Activated T-cell treated with anti-CD3 and anti-CD28 coated beads, Interleukin-2, amount 50 U/mL, for 24 hours (primary cell): ENCODE measurements at regions not wholly inside any gene's neighbourhood (a gene's known extent, or its start where the extent isn't known, plus 50 kb on each side); places are given as distances from the start of the nearest gene placed in this dataset.

Experiments used
- DNase-seq: peaks from one replicate; pipeline ENCODE4 v3.0.0-alpha.2; 2020
- H3K27ac Mint-ChIP-seq: 2 replicates; pipeline ENCODE4 v1.8.0; 2020; ENCODE audit warnings: mild to moderate bottlenecking, mixed read lengths
- H3K27me3 Mint-ChIP-seq: 2 replicates; pipeline ENCODE4 v1.8.0; 2020; ENCODE audit warnings: mixed read lengths
- H3K36me3 Mint-ChIP-seq: 2 replicates; pipeline ENCODE4 v1.8.0; 2020; ENCODE audit warnings: low read depth, mixed read lengths
- H3K4me1 Mint-ChIP-seq: 2 replicates; pipeline ENCODE4 v1.8.0; 2020; ENCODE audit warnings: low read depth, mixed read lengths
- H3K4me3 Mint-ChIP-seq: 2 replicates; pipeline ENCODE4 v1.8.0; 2020; ENCODE audit warnings: mild to moderate bottlenecking, moderate library complexity, mixed read lengths
- H3K9me3 Mint-ChIP-seq: 2 replicates; pipeline ENCODE4 v1.8.0; 2020; ENCODE audit warnings: mixed read lengths

DNA sequence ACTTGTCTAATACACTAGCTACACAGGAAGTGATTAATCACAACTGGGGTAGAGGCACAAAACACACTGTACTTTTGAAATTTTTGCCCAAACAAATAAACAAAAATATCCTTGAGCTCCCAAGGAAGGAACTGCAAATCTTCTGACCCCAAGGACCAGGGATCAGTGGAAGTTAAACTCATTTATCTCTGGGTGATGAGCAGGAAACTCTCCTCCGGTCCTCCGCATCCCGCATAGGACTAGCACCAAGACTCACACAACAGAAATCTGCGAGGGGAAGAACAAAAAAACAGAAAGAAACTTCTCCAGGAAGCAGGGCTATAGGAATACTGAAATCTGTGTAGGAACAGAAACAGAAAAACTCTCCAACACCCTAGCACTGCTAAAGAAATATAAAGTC, 650.3 kb downstream of the DCDC2C start:
- Mint-ChIP-seq H3K4me1 (no peaks in the 10 kb centered on the region), H3K9me3 (peaks cover 13% of the 10 kb centered on the region), H3K36me3 (no peaks in the 10 kb centered on the region), H3K27ac (no peak overlapping the region), H3K4me3 (no peak overlapping the region), H3K27me3 (no peaks in the 10 kb centered on the region)
- no peak for DNase-seq

DNA sequence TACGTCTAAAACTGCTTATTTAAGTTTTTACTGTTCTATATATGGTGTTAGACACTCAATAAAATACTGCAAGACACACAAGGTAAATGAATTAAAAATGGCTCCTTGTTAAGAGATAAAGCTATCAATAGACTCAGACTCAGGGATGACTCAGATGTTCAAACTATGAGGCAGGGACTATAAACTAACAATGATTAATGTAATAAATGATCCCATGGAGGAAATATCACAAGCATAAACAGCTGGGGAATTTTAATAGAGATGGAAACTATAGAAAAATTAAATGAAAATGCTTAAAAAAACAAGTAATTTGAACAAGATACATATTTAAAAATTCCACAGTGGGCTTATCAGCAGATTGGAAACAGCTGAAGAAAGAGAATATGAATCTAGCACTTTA, 650.8 kb downstream of the DCDC2C start:
- no peaks in the 10 kb centered on the region for H3K27me3 Mint-ChIP-seq

DNA sequence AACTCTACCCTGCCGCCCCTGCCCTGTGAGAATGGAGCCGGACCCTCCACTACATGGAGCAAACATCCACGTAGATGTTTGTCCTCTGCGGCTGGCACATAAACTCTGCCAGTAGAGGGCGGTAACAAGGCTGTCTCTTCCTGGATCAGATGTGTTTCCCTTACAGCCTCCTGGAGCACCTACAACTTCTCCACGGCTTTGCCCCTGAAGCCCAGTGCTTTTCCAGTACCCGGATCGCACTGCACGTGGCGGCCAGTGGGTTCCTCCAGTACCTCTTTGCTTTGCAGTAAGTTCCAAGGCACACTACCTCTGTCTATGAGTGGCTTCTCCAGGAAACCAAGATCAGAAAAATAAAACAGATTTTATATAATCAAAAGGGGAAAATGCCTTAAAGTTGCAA, 651.3 kb downstream of the DCDC2C start:
- Mint-ChIP-seq H3K4me3 (no peak overlapping the region), H3K27ac (no peak overlapping the region), H3K27me3 (no peaks in the 10 kb centered on the region), H3K4me1 (no peaks in the 10 kb centered on the region), H3K36me3 (no peaks in the 10 kb centered on the region), H3K9me3 (peaks cover 13% of the 10 kb centered on the region)
- no peak for DNase-seq

More for the DNA sequence above, 650.8 kb downstream of the DCDC2C start:
- Mint-ChIP-seq H3K27ac (no peak overlapping the region), H3K9me3 (peaks cover 13% of the 10 kb centered on the region), H3K4me3 (no peak overlapping the region), H3K36me3 (no peaks in the 10 kb centered on the region), H3K4me1 (no peaks in the 10 kb centered on the region)
- DNase-seq: no peak

DNA sequence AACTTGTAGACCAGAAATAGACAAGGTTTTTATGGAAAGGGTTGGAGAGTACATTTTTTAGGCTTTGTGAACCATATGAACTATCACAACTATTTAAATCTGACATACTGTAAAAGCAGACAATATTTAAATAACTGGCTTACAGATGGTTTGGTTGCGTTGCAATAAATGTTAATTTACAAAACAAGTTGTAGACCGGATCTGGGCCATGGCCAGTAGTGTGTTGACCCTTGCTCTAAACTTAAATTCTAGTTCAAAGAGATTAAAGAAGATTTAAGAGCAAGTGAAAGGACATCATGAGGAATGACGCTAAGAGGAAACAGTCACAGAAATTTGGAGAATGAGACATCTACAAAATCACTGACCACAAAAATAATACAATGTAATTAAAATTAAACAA, 652.7 kb downstream of the DCDC2C start:
- Mint-ChIP-seq H3K4me3 (no peak overlapping the region), H3K4me1 (no peaks in the 10 kb centered on the region), H3K27ac (no peak overlapping the region), H3K36me3 (no peaks in the 10 kb centered on the region), H3K9me3 (peaks cover 10% of the 10 kb centered on the region), H3K27me3 (no peaks in the 10 kb centered on the region)
- DNase-seq: no peak

DNA sequence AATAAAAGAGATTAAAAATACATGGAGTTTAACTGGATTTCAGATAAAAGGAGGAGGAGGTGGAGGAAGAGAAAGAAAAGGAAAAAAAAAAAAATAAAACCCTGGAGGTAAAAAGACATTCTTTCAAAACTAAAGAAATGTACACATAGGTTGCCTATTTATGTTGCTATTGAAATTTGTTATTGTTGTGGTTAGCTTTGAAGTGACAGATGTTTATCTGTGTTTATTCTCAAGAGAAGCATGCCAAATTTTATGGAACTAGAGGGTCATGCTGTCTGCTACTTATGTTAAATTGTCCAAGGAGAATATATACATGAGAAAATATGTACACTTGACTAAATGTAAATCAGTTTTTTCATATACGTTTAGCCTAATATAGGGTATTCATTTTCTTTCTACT, 653.2 kb downstream of the DCDC2C start:
- Mint-ChIP-seq H3K36me3 (no peaks in the 10 kb centered on the region), H3K4me1 (no peaks in the 10 kb centered on the region), H3K27ac (no peak overlapping the region), H3K9me3 (peaks cover 12% of the 10 kb centered on the region), H3K27me3 (no peaks in the 10 kb centered on the region), H3K4me3 (no peak overlapping the region)
- DNase-seq: no peak

DNA sequence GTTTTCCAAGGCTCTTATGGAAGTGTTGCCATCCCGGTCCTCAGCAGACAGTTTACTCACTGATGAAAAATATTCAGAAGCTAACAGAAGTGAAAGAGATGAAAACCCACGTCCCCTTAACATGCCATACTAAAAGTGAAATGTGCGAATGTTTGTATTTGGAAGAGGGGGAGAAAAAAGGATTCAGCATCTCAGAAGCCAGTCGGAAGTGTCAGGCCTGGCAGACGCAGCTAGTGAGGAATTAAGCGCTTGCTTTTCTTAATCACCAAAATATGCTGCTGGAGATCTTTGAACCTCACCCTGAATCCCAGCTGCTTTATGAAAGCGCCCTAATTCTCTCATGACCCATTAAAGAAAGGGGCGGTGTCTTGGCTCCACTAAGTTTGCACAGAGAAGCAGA, 653.7 kb downstream of the DCDC2C start:
- Mint-ChIP-seq H3K9me3 (peaks cover 13% of the 10 kb centered on the region), H3K4me1 (no peaks in the 10 kb centered on the region), H3K36me3 (no peaks in the 10 kb centered on the region), H3K27ac (no peak overlapping the region), H3K4me3 (no peak overlapping the region), H3K27me3 (no peaks in the 10 kb centered on the region)
- DNase-seq: no peak

DNA sequence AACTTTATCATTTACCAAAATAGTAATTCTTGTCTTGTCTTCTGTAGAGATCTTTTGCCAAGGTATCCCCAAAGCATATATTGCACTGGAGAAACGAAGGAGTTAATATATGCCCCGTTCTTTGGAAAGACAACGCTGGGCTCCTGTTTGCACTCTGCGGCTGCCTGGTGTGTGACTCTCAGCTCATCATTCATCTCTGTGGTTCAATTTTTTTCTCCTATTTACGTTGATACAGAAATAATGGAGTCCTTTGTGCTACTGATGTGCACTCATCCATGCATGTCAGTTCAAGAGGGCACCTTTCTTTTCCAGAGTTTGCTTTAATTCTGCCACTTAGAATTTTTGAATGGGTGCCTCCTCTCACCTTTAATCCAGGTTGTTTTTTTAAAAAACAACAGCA, 655.5 kb downstream of the DCDC2C start:
- Mint-ChIP-seq H3K4me1 (no peaks in the 10 kb centered on the region), H3K9me3 (peaks cover 16% of the 10 kb centered on the region), H3K4me3 (no peak overlapping the region), H3K27ac (no peak overlapping the region), H3K27me3 (no peaks in the 10 kb centered on the region), H3K36me3 (no peaks in the 10 kb centered on the region)
- DNase-seq: no peak

DNA sequence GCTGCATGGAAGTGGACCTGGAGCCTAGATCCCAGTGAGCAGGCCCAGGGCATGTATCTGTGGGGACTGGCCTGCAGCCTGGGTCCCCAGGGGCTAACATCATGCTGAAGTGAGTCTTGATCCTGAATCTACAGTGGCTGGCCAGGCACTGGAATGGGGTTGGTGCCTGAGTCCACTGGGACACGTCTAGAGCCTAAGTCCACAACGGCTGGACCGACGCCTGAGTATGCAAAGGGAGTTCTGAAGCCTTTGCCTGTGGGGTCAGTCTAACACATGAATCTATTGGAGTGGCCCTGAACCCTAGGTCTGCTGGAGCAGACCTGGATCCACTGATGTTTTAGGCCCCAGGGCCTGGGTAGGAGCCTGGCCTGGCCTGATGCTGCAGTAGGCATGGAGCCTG, 665.5 kb downstream of the DCDC2C start:
- Mint-ChIP-seq H3K4me1 (no peaks in the 10 kb centered on the region), H3K27ac (no peak overlapping the region), H3K4me3 (no peak overlapping the region), H3K27me3 (no peaks in the 10 kb centered on the region), H3K9me3 (peaks cover 13% of the 10 kb centered on the region), H3K36me3 (no peaks in the 10 kb centered on the region)
- DNase-seq: no peak

DNA sequence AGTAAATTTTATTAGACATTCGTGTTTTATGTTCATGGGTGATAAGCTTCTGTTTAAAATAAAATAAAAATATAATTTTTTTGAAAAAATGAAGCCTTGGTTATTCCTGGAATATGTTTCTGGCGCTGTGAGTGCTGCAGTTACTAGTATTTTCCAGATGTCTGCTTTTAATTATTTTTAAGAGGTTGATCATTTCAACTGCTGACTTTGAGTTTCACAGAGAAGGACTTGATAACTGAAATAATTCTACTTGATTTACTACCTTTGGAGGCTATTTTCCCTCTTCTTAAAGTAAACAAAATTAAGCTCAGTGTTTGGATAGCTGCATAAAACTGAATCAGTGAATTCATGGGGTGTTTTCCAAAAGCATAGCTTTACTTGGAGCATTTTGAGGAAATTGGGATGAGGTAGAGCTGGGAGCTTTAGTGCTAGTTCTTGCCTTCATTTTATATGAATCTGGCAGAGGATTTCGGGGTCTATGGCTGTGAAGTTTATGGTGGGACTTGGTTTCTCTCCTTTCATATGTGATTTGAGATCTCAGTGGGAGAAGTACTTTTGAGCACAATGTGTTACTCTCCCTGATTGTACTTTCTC, 666.5 kb downstream of the DCDC2C start:
- H3K4me1 Mint-ChIP-seq: no peaks in the 10 kb centered on the region
- peaks cover 18% of the 10 kb centered on the region for H3K9me3 Mint-ChIP-seq
- H3K4me3 Mint-ChIP-seq: no peak overlapping the region

DNA sequence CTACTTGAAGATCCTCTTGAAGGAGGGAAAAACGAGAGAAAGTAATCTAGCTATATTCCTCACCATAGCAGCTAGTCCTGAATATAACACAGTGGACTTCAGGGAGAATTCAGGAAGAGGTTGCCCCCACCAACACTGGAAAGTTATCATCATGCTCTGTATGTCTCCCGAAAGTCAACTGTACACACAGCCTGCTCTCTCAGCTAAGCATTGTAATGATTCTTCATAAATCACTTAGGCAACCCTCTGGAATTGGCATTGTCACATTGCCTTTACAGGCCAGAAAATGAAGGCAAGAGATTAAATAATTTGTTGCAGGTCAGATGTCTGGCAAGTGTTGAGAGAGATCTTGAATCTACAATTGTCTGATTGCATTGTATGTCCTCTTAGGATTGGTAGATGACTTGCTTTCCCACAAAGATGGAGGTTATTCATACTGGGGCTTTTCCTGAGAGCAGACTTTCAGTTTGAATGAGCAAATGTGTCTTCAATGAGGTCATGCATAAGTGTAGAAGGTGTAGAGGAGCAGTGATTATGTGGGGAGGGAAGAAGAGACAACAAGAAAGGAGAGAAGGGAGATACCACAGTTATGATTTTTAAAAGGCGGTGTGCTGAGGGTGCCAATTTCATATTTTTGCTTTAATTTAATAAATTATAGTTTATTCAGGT, 667.2 kb downstream of the DCDC2C start:
- no peak overlapping the region for H3K4me3 Mint-ChIP-seq
- no peak overlapping the region for H3K27ac Mint-ChIP-seq
- H3K9me3 Mint-ChIP-seq: peaks cover 19% of the 10 kb centered on the region
- no peaks in the 10 kb centered on the region for H3K27me3 Mint-ChIP-seq
- H3K36me3 Mint-ChIP-seq: no peaks in the 10 kb centered on the region
- no peaks in the 10 kb centered on the region for H3K4me1 Mint-ChIP-seq
- no peak for DNase-seq

More for the DNA sequence above, 666.5 kb downstream of the DCDC2C start:
- no peaks in the 10 kb centered on the region for H3K36me3 Mint-ChIP-seq
- DNase-seq: no peak
- H3K27ac Mint-ChIP-seq: no peak overlapping the region
- no peaks in the 10 kb centered on the region for H3K27me3 Mint-ChIP-seq

DNA sequence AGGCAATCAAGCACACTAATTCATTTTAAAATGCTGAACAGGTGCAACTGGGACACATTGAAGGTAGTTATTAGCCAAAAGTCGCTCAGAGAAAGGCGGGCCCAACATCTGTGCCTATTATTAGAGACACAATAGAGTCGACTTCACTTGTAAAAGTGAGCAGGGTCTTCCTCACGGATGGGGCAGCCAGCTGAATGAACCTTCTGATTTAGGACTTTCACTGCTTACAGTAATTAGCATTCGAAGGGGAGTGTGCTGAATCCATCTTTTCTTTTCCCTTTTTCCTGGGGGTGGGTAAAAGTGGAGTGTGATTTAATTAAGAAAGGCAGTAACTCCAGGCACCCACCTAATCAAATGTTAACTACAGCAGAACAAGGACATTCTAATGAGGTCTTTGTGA, 677.7 kb downstream of the DCDC2C start:
- peaks cover 7% of the 10 kb centered on the region for H3K9me3 Mint-ChIP-seq
- no peaks in the 10 kb centered on the region for H3K36me3 Mint-ChIP-seq
- H3K4me3 Mint-ChIP-seq: no peak overlapping the region
- H3K4me1 Mint-ChIP-seq: no peaks in the 10 kb centered on the region
- no peaks in the 10 kb centered on the region for H3K27me3 Mint-ChIP-seq
- no peak overlapping the region for H3K27ac Mint-ChIP-seq
- no peak for DNase-seq

DNA sequence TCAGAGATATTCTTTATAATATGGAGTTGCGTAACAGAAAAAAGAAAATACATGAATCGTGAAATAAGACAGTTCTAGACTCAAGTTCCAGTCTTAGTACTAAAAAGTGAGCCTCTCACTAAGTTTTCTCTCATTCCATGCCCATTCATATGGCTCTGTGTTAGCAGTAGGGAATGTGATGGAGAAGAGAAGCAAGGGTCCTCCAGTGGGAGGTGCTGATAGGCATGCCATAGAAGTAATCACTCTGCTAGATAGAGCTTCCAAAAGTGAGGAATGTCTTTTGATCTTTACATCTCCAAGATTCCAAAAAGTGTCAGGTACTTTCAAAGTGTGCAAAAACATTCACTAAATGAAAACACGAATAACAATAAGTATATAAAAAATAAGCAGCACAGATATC, 678.4 kb downstream of the DCDC2C start:
- H3K4me3 Mint-ChIP-seq: no peak overlapping the region
- DNase-seq: no peak
- no peaks in the 10 kb centered on the region for H3K27me3 Mint-ChIP-seq
- H3K4me1 Mint-ChIP-seq: no peaks in the 10 kb centered on the region
- H3K9me3 Mint-ChIP-seq: peaks cover 9% of the 10 kb centered on the region
- no peak overlapping the region for H3K27ac Mint-ChIP-seq
- H3K36me3 Mint-ChIP-seq: no peaks in the 10 kb centered on the region

DNA sequence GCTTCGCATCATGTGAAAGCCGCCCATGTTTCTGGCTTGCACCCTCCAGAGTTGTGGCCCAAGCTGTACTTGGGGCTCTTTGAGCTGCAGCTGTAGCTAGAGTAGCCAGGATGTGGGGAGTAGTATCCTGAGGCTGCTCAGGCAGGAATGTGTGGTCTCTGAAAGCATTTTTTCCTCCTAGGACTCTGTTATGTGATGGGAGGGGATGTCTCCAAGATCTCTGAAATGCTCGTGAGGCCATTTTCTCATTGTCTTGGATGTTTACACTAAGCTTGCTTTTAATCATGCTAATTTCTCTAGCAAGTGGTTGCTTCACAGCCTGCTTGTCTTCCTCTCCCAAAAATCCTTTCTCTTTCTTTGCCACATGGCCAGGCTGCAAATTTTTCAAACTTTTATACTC, 687.6 kb downstream of the DCDC2C start:
- Mint-ChIP-seq H3K27ac (no peak overlapping the region), H3K4me3 (no peak overlapping the region), H3K9me3 (peaks cover 33% of the 10 kb centered on the region), H3K4me1 (no peaks in the 10 kb centered on the region), H3K36me3 (no peaks in the 10 kb centered on the region), H3K27me3 (no peaks in the 10 kb centered on the region)
- DNase-seq: no peak

DNA sequence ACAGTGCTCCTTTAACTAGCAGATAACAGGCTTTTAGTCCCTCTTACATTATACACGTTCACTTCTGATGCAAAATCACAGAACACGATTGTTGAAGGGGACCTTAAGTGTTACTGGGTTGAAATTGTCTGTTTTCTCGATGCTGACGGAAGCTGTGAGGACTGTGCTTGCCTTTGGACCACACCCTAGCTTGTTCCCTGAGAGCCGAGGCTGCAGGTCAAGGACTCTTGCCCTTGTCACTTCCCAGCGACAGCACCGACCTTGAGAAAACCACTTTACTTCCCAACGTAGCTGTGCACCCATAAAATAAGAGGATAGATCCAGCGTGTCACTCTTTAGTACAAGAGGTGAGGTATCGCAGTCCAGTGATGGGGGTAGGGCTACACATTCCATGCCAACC, 701.0 kb downstream of the DCDC2C start:
- Mint-ChIP-seq H3K4me3 (no peak overlapping the region), H3K9me3 (peaks cover 16% of the 10 kb centered on the region), H3K4me1 (no peaks in the 10 kb centered on the region), H3K27ac (no peak overlapping the region), H3K36me3 (no peaks in the 10 kb centered on the region), H3K27me3 (no peaks in the 10 kb centered on the region)
- DNase-seq: no peak

DNA sequence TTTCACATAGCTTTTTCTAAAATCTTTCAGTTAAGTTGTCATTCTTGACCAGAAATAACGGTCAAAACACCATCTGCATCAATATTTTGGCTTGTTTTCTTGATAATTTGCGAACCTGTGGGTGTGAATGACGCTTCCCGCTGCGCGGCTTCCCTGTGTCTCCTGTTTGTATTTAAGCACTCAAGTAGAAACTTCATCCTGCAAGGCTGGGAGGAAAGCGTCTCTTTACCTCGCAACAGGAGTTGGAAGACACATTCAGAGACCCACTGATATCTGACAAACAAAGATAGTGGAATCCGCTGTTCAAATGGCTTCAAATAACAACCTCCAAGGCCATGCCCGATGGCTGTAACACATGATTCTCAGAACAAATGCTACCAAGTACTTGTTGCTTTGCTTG, 704.9 kb downstream of the DCDC2C start:
- Mint-ChIP-seq H3K27ac (no peak overlapping the region), H3K36me3 (no peaks in the 10 kb centered on the region), H3K27me3 (no peaks in the 10 kb centered on the region), H3K4me3 (no peak overlapping the region), H3K9me3 (peaks cover 11% of the 10 kb centered on the region), H3K4me1 (no peaks in the 10 kb centered on the region)
- DNase-seq: no peak
